ENCODE measurements at regions not wholly inside any gene's neighbourhood (a gene's known extent, or its start where the extent isn't known, plus 50 kb on each side); places are given as distances from the start of the nearest gene placed in this dataset.

DNA sequence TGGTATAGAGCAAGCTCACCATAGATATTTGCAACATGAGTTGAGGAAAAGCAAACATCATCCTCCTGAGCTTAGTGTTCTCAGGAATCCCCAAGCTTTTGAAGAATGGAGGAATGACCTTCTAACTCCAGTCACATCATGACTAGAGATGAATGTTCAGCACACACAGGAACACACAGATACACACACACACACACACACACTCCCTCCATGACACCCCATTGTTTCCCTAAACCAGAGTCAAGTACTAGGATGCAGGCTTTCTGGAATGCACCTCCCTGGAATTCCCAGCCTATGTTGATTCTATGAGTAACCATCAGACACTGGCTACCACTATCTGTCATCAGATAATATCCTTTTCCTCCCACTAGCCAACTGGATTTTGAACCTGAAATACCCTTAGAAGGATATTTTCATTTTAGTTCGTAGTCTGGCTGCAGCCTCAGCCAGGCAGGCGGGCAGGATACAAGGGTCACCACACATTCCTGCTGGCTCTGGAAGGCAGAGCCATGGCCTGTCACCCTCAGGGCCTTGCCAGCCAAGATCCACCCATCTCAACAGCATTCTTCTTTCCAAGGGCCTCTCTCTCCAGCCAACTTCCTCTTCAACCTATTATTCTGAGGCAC lies 162.4 kb downstream of the FOXO1 start:
- Mint-ChIP-seq H3K4me1 (ENCODE audit: unreplicated experiment) (peaks cover 44% of the 10 kb centered on the region), H3K27ac (ENCODE audit: unreplicated experiment) (peak overlapping the region; percentile 87), H3K27me3 (ENCODE audit: unreplicated experiment) (no peaks in the 10 kb centered on the region), H3K9me3 (ENCODE audit: unreplicated experiment) (no peaks in the 10 kb centered on the region), H3K4me3 (ENCODE audit: unreplicated experiment) (no peak overlapping the region), H3K36me3 (ENCODE audit: unreplicated experiment) (no peaks in the 10 kb centered on the region)
- no peak for DNase-seq (ENCODE audit: extremely low spot score, unreplicated experiment)
- TF ChIP-seq CTCF (IDR thresholded peaks at IDR 0.05), result no peak

DNA sequence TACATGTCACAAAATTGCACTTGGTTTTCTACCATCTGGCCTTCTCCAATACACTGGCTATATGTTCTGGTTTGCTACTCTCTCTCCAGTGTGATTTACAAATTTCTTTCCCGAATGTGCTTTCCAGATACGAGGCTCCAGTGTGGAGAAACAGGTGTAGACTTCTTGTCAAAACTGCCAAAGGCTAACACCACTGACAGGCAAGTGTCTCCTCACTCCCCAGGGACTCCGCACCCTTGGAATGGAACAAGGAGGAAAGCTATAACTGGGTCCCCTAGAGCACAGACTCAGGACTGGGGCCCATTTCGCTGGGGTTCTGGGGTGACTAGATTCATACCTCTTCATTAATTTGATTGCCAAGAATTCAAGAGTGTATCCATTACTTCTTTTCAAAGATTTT lies 161.8 kb downstream of the FOXO1 start:
- H3K9me3 Mint-ChIP-seq (ENCODE audit: unreplicated experiment), result no peaks in the 10 kb centered on the region
- H3K36me3 Mint-ChIP-seq (ENCODE audit: unreplicated experiment), result no peaks in the 10 kb centered on the region
- H3K4me1 Mint-ChIP-seq (ENCODE audit: unreplicated experiment), result peaks cover 44% of the 10 kb centered on the region
- H3K4me3 Mint-ChIP-seq (ENCODE audit: unreplicated experiment), result no peak overlapping the region
- no peaks in the 10 kb centered on the region for H3K27me3 Mint-ChIP-seq (ENCODE audit: unreplicated experiment)
- TF ChIP-seq CTCF (IDR thresholded peaks at IDR 0.05), result no peak
- no peak for DNase-seq (ENCODE audit: extremely low spot score, unreplicated experiment)
- peak overlapping the region; percentile 87 for H3K27ac Mint-ChIP-seq (ENCODE audit: unreplicated experiment)

DNA sequence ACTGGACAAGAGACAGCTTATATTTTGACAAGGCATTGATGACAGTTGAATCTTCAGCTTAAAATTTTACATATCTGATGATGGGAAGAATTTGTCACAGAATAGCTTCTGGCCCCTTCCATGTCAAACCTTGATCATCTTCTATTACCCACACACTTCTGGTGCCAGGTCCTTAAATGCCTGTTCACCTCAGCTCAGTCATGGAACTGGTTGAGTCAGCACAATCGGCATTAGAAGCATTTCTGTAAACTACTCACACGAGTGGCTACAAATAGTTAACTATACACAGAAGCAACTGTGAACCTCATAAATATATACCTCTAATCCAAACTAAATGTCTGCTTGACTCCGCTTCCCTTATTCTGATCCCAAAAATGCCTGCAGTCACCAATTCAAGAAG lies 161.2 kb downstream of the FOXO1 start:
- Mint-ChIP-seq H3K27ac (ENCODE audit: unreplicated experiment) (no peak overlapping the region), H3K4me3 (ENCODE audit: unreplicated experiment) (no peak overlapping the region), H3K4me1 (ENCODE audit: unreplicated experiment) (peaks cover 44% of the 10 kb centered on the region), H3K9me3 (ENCODE audit: unreplicated experiment) (no peaks in the 10 kb centered on the region), H3K36me3 (ENCODE audit: unreplicated experiment) (no peaks in the 10 kb centered on the region), H3K27me3 (ENCODE audit: unreplicated experiment) (no peaks in the 10 kb centered on the region)
- DNase-seq (ENCODE audit: extremely low spot score, unreplicated experiment), result no peak
- no peak for TF ChIP-seq CTCF (IDR thresholded peaks at IDR 0.05)
